ENCODE measurements at regions not wholly inside any gene's neighbourhood (a gene's known extent, or its start where the extent isn't known, plus 50 kb on each side); places are given as distances from the start of the nearest gene placed in this dataset.

DNA sequence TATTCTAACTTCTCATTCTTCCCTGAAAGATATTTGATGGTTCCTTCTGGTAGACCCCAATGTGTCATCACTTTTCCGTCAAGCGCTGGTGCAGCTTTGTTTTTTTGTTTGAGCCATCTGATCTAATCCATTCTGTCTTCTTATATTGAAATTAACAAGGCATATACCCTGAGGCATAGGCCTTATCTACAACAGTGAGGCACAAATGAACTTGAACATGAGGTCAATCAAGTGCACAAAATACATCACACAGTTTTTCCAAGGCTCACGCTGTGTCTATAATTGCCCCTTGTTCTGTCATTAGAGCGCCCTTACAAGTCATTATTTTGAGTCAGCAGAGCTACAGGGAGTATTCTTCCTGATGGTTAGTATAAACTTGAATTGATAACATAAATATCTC is 406.6 kb downstream of the MAT2B start:
- TF ChIP-seq, protein P1, sequence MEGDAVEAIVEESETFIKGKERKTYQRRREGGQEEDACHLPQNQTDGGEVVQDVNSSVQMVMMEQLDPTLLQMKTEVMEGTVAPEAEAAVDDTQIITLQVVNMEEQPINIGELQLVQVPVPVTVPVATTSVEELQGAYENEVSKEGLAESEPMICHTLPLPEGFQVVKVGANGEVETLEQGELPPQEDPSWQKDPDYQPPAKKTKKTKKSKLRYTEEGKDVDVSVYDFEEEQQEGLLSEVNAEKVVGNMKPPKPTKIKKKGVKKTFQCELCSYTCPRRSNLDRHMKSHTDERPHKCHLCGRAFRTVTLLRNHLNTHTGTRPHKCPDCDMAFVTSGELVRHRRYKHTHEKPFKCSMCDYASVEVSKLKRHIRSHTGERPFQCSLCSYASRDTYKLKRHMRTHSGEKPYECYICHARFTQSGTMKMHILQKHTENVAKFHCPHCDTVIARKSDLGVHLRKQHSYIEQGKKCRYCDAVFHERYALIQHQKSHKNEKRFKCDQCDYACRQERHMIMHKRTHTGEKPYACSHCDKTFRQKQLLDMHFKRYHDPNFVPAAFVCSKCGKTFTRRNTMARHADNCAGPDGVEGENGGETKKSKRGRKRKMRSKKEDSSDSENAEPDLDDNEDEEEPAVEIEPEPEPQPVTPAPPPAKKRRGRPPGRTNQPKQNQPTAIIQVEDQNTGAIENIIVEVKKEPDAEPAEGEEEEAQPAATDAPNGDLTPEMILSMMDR (optimal IDR thresholded peaks at IDR 0.05 in 1 of 3, IDR thresholded peaks at IDR 0.05 in 1 of 3, conservative IDR thresholded peaks at IDR 0.05 in 1 of 3; ENCODE audit: extremely low read depth in 1 of 3, insufficient read depth in 2 of 3, low read length in 3 of 3): no peak
- no peak for TF ChIP-seq EZH2 (IDR thresholded peaks at IDR 0.05; ENCODE audit: low read length)

All from keratinocyte (primary cell).